ENCODE measurements at regions not wholly inside any gene's neighbourhood (a gene's known extent, or its start where the extent isn't known, plus 50 kb on each side); places are given as distances from the start of the nearest gene placed in this dataset.

DNA sequence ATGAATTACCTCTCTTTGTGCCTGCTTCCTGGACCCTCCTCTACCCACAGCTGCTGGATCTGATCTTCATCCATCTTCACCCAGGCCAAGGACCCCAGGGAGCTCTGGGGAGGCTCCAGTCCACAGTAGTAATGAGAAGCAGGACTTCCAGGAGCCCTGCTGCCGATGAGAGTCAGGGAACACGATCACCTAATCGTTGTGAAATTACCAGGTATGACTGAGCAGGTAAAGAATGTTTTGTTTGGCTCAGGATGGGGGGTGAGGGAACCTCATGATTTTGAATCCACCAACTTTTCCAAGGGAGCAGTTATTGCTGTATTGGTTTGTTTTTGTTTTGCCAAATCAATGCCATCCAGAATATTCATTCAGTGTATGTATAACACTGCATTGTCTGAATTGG, 454.0 kb downstream of the PLPP3 start:
- TF ChIP-seq, protein P1, sequence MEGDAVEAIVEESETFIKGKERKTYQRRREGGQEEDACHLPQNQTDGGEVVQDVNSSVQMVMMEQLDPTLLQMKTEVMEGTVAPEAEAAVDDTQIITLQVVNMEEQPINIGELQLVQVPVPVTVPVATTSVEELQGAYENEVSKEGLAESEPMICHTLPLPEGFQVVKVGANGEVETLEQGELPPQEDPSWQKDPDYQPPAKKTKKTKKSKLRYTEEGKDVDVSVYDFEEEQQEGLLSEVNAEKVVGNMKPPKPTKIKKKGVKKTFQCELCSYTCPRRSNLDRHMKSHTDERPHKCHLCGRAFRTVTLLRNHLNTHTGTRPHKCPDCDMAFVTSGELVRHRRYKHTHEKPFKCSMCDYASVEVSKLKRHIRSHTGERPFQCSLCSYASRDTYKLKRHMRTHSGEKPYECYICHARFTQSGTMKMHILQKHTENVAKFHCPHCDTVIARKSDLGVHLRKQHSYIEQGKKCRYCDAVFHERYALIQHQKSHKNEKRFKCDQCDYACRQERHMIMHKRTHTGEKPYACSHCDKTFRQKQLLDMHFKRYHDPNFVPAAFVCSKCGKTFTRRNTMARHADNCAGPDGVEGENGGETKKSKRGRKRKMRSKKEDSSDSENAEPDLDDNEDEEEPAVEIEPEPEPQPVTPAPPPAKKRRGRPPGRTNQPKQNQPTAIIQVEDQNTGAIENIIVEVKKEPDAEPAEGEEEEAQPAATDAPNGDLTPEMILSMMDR (IDR thresholded peaks at IDR 0.05): no peak
- no peak for TF ChIP-seq POLR2A (IDR thresholded peaks at IDR 0.05)
